Muscle of back (tissue), 3 donors: ENCODE measurements at regions not wholly inside any gene's neighbourhood (a gene's known extent, or its start where the extent isn't known, plus 50 kb on each side); places are given as distances from the start of the nearest gene placed in this dataset.
"Not testable (repeated sequence)": the region's sequence is repeated elsewhere in the genome, so short reads cannot be mapped to it uniquely, and the experiment has no call there.

Source experiments
- DNase-seq, 3 donors: peaks; one replicate each; pipeline versions ENCODE4 v3.0.0 to v3.0.0-alpha.2; 2013

- no peak for DNase-seq
Observed at GRCh38 chr16:24624102-24624501, 84.7 kb downstream of the RBBP6 start.

GRCh38 chr16:24626256-24626655 lies 86.9 kb downstream of the RBBP6 start:
- DNase-seq = no peak

- no peak for DNase-seq
Observed at GRCh38 chr16:24634919-24635318, 94.5 kb upstream of the TNRC6A start.

GRCh38 chr16:24635900-24636610 lies 93.4 kb upstream of the TNRC6A start:
- peak; percentile 72 to 91 (median 88) for DNase-seq

- no peak for DNase-seq
Observed at GRCh38 chr16:24639769-24640168, 89.7 kb upstream of the TNRC6A start.

- DNase-seq = no peak
Observed at GRCh38 chr16:24643489-24643888, 86.0 kb upstream of the TNRC6A start.

GRCh38 chr16:24645739-24646645 lies 83.5 kb upstream of the TNRC6A start:
- peak; percentile 36 to 99 (median 61) for DNase-seq

GRCh38 chr16:24646646-24646995 lies 82.8 kb upstream of the TNRC6A start:
- no peak for DNase-seq

GRCh38 chr16:24652209-24652712 lies 77.2 kb upstream of the TNRC6A start:
- DNase-seq = no peak

GRCh38 chr16:24652803-24653202 lies 76.6 kb upstream of the TNRC6A start:
- DNase-seq = no peak

- DNase-seq = no peak
Observed at GRCh38 chr16:24653725-24654124, 75.7 kb upstream of the TNRC6A start.

- not testable (repeated sequence) for DNase-seq
Observed at GRCh38 chr16:24665942-24666341, 63.5 kb upstream of the TNRC6A start.

GRCh38 chr16:24667244-24667764 lies 62.1 kb upstream of the TNRC6A start:
- no peak for DNase-seq

GRCh38 chr16:24668481-24669061 lies 60.9 kb upstream of the TNRC6A start:
- peak; percentile 27 to 59 (median 53) for DNase-seq

GRCh38 chr16:24670623-24671454 lies 58.6 kb upstream of the TNRC6A start:
- peak; percentile 46 to 84 (median 75) for DNase-seq

GRCh38 chr16:24671455-24671954 lies 57.9 kb upstream of the TNRC6A start:
- DNase-seq = no peak

- no peak for DNase-seq
Observed at GRCh38 chr16:24673155-24673554, 56.3 kb upstream of the TNRC6A start.

GRCh38 chr16:24674877-24675276 lies 54.6 kb upstream of the TNRC6A start:
- DNase-seq = no peak

- no peak for DNase-seq
Observed at GRCh38 chr16:24677388-24677787, 52.1 kb upstream of the TNRC6A start.
